Inflammatory macrophage (primary cell): ENCODE measurements at regions not wholly inside any gene's neighbourhood (a gene's known extent, or its start where the extent isn't known, plus 50 kb on each side); places are given as distances from the start of the nearest gene placed in this dataset.
"Not testable (repeated sequence)": the region's sequence is repeated elsewhere in the genome, so short reads cannot be mapped to it uniquely, and the experiment has no call there.

Source experiments
- DNase-seq, 2 donors: peaks; one replicate each; pipeline ENCODE4 v3.0.0-alpha.2; 2020 to 2022

DNA sequence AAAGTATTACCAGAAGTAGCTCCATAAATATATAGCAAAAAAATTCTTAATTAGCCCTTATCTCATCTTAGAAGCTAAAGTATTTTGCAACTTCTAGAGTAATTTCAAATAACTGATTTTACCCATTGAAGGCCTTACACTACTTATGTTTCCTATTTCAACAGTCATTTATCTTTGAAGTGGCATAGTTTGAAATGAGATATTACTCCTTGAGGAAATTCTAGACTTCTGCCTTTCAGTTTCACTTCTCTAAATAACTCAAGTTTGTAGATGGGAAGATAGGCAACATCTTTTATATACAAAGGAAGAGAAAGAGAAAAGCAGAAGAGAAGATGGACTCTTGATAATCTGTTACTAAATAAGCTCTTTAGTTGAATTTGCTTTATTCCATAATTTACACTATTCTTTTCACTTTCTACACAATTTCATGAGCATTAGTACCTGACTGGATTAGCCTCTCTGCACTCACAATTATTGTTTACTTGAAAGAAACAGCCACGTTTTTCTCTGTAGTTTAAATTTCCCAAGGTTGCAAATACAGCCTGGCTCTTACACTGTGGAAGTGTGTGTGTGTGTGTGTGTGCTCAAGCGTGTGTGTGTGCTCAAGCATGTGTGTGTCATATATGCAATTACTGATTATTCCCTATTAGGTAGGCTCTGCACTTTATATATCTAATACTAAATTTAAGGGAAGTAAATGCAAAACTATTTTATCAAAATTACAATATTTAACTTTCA, 60.6 kb upstream of the EMB start:
- peak; percentile 54 to 95 for DNase-seq

DNA sequence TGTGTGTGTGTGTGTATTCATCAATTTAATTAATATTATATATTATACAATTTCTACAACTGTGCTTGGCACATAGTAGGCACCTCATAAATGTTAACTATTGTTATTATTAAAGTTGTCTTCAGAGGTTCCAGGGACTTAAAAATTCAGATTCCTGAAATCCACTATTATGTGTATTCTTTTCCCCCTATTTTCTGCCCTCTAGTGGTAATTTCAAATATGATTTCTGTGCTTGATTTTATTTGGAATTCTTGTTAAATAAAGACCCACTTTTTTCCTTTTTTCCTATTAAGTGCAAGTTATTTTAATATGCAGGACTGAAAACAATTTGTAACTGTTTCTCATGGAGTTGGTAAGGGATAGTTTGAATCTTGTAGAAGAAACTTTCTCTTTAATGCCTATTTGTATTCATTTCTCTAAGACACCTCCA, 72.0 kb upstream of the EMB start:
- not testable (repeated sequence) for DNase-seq

DNA sequence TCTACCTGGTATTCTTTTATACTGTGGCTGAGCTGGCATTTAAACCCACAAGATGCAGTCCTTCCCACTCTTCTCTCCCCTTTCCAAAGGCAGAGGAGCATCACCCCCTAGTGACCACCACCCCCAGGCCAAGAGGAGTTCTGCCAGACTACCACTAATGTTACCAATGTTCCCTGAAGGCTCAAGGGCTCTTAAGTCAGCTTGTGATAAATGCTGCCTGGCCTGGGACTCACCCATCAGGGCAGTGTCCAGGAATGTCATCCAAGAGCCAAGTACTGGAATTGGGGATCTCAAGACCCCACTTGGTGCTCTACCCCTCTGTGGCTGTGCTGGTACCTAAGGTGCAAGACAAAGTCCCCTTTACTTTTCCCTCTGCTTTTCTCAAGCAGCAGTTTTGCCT, 80.0 kb upstream of the EMB start:
- not testable (repeated sequence) for DNase-seq

DNA sequence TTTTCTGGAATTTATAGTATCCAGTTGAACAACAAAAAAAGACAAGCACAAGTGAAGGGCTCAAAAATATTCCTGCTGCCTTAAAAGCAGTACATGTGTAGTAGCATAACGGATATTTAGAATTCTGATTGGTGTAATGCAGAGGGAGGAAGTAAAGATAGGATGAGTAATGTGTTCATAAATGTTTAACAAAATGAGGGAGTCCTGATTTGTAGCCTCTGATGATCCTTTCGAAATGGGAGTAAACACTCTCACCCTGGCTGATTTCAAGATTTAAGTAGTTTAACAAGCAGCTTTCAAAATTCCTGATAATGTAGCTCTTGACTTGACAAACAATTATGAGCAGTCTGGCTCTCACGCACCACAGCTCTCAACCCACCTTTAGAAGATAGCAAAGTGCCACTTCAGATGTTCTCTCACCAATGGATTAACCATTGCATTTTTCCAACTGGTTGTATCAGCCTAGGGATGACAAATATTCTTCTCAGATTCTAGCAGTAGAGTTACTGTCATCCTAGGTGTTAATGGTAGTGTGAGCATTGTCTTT, 86.5 kb upstream of the EMB start:
- DNase-seq: not testable (repeated sequence)

DNA sequence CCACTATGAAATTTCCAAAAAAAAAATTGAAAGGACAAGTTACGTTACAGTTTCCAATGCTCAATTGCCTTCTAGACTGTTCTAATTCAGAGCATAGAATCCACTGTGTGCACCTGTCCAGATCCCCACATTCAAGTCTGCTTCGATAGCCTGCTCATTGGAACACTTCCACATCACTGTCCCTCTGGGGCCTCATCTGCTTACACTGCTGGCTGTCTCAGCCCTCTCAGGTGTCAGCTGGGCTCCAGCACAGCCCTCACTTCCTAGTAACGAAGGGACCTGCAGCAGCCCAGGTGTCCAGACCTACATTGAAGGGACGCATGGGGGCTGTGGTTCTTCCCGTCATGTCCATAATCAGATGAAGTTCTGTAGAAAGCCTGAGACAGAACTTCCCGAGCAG, 94.3 kb upstream of the EMB start:
- DNase-seq: no peak

GRCh38 chr5:50537534-50537933, 96.4 kb upstream of the EMB start:
- DNase-seq: peak; percentile 29 to 38

DNA sequence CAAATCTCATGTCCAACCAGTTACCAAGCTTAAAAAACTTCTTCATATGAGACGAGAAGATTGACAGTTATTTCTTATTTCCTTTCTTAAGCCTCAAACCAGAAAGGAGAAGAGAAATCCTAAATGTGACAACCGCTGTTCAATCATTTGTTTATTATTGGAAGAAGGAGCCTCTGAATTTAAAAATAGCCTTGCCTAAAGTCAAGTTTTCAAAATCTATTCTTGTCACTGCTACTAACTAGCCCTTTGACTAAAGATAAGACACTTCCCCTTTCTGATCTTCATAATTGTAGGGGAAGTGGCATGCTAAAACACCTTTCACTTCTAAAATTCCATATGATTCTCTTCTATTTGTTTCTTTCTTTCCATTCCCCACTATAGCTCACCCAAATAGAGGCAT, 106.2 kb upstream of the EMB start:
- DNase-seq: peak in 1 of 2 donors; percentile 10

DNA sequence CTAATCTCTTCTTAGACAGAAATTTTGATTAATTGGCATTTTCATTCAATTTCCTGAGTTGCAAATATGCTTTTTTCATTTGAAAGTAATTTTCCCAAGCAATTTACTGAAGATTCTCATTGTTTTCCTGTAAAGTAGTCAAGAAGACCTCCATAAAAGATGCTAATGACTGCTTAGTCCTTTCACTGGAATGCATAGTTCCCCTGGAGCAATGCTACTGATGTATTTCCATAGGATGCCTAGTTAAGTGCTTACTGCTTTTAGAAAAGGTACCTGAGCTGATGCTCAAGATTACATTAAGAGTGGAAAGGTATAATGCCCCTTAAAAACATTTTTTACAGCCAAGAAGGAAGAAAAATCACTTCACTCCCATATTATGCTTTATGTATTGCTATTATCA, 109.2 kb upstream of the EMB start:
- DNase-seq: no peak

GRCh38 chr5:50550993-50551392, 109.9 kb upstream of the EMB start:
- no peak for DNase-seq

DNA sequence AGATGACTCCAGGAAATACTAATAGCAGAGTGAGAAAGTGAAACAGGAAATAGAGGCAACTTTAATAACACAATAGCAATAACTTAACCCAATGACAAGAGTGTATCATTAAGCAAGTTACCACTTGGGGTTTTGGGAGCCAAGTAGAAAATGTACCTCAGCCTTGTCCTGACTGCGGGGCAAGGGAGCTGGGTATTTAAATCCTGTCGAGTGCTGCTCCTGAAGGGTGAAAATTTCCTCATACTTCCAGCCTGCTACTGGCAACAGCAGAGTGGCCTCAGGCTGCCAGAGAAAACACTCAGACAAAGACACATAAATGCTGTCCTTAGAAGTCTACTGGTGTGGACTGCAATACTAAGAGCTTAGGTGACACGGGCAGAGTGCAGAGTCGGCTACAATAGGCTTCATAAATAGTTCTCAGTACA, 112.5 kb upstream of the EMB start:
- no peak for DNase-seq

- not testable (repeated sequence) for DNase-seq
These were observed 107.8 kb upstream of the PARP8 start for GRCh38 chr5:50558640-50559039.

DNA sequence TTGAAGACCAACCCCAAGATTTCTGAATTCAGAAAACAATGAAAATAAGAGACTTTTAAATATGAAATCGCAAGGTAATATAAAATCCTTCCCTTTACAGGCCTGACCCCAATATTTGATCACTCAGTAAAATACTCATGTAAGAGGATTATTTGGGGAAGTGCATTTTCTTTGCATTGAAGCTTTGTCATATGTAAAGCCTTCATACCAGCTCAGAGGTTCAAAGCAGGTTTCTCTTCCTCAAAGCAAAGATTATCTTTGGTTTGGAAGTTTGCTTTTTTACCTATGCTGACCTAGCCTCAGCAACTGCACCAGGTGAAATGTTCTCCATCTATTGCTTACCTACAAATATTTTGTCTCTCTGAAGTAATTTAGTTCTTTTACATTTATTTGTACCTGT, 106.5 kb upstream of the PARP8 start:
- DNase-seq: peak; percentile 5 to 17

- DNase-seq: no peak
These were observed 103.7 kb upstream of the PARP8 start for GRCh38 chr5:50562694-50563093.

GRCh38 chr5:50564079-50564478, 102.4 kb upstream of the PARP8 start:
- DNase-seq: no peak

- DNase-seq: no peak
These were observed 101.9 kb upstream of the PARP8 start for GRCh38 chr5:50564558-50564957.

DNA sequence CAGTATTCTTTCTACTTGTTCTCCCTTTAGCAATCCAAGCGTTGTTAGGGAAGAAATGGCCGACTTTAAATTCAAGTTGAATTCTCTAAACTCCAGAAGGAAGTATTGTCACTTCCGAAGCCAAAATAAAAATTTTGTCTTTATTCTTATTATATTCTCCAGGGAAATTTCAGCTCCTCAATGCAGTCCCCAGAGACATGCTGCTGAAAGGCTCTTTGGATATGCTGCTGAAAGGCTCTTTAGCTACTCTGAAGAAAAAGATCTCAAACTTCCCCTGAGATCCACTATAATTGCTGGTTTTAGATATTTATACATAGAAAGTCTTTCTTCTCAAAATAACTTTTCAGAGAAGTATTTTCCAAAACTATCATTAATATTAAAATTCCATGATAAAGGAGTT, 92.3 kb upstream of the PARP8 start:
- no peak for DNase-seq

GRCh38 chr5:50575740-50576139, 90.7 kb upstream of the PARP8 start:
- DNase-seq: no peak

DNA sequence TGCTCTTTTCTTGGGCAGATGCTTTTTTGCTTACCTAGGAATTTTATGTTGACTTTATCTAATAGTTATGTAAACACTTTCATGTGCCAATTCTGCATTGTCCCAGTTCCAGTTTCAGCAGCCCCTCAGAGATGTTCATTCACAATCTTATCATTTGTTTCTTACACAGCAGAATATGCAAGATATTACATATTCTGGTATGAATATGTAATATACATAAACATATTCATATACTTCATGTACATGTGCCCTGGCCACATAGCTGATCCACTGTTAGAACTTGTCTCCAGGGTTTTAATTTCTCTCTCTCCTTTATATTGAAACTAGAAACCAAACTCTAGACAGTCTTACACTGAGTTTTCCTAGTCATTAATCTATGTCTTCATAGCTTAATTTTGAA, 90.2 kb upstream of the PARP8 start:
- no peak for DNase-seq

DNA sequence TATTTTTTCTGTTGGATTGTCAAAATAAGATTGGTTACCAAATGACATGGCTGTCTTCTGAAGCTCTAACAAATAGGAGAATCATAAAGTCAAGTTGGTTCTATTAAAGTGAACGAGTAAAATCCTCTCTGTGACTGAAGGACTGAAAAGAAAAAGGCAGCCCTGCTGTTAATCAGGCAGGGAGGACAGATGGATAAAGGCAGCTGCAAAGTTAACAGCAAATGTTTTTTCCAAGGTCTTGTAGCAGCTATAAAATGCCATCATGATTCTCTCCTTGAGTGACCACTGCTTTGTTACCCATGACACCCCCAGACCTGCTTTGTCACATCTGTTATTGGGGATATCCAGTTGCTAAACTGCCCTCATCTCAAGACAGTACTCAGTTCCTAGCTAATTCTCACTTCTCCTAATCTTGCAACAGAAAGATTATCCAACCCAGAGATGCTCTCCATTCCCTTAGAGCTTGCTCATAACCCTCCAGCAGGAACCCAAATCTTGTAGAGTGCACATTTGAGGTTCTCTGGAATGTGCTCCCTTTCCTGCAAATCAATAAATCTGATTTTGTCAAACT, 89.7 kb upstream of the PARP8 start:
- DNase-seq: no peak

DNA sequence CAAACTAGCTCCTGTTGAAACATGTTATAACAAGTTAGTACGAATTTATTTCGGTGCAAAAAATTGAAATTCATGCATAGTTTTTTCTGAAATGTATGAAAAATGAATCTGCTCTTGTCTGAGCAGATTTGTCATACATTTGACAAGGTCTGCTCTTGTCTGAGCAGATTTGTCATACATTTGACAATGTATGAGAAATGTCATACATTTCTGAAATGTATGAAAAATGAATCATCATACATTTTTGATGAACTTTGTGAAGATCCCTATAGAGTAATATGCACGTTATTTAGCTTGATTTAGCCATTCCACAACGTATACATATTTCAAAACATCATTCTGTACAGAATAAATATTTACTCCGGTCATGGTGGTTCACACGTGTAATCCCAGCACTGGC, 85.9 kb upstream of the PARP8 start:
- no peak for DNase-seq

- not testable (repeated sequence) for DNase-seq
These were observed 84.6 kb upstream of the PARP8 start for GRCh38 chr5:50581845-50582244.

GRCh38 chr5:50582699-50583098, 83.7 kb upstream of the PARP8 start:
- DNase-seq: no peak

DNA sequence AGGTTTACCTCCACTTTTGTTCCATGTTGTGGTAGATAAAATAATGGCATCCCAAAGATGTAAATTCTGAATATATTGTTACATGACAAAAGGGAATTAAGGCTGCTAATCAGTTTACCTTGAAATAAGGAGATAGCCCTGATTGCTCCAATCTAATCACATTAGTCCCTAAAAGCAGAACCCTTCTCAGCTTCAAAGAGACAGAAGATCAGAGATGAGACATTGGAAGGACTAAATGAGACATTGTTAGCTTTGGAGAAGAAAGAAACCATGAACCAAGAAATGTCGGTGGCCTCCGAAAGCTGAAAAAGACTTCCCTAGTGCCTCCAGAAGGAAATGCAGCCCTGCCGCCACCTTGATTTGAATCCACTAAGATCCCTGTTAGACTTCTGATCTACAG, 82.8 kb upstream of the PARP8 start:
- DNase-seq: no peak

DNA sequence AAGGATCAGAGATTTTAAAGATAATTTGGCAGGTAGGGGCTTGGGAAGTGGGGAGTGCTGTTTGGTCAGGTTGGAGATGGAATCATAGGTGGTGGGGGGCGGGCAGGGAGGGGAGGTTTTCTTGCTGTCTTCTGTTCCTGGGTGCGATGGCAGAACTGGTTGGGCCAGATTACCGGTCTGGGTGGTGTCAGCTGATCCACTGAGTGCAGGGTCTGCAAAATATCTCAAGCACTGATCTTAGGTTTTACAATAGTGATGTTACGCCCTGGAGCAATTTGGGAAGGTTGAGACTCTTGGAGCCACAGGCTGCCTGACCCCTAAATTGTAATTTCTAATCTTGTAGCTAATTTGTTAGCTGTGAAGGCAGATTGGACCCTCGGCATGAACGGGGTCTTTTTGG, 78.0 kb upstream of the PARP8 start:
- DNase-seq: not testable (repeated sequence)
